HG03571 (cell line): ENCODE measurements at regions not wholly inside any gene's neighbourhood (a gene's known extent, or its start where the extent isn't known, plus 50 kb on each side); places are given as distances from the start of the nearest gene placed in this dataset.

Experiments
- ATAC-seq: cut with Tn5 transposase; IDR thresholded peaks from one replicate; pipeline ENCODE4 v1.9.1; 2021; ENCODE audit not compliant: unreplicated experiment

DNA sequence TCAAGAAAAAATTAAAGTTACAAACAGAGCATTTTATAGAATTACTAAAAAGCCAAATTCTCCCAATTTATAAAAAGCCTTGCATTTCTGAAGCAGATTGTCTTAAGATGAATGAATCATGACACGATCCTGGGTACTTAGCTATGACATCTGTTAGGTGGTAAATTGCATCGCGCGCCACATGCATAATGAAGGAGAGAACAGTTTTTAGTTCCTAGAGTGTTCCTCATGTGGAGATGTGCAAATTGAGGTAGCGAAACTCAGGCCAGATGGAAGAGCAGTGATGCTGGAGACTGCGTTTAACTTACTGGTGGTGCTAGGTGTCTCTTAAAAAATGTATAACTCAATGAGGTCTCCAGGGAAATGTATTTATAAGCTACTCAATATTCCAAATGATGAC is 516.1 kb downstream of the EFNA5 start:
- ATAC-seq, result no peak

- no peak for ATAC-seq
Observed at GRCh38 chr5:107153283-107153682, 517.5 kb downstream of the EFNA5 start.

- ATAC-seq, result peak; percentile 94
Observed at GRCh38 chr5:107149243-107150005, 521.3 kb downstream of the EFNA5 start.

- ATAC-seq, result no peak
Observed at GRCh38 chr5:107147589-107147988, 523.1 kb downstream of the EFNA5 start.

- no peak for ATAC-seq
Observed at GRCh38 chr5:107146901-107147300, 523.8 kb downstream of the EFNA5 start.

DNA sequence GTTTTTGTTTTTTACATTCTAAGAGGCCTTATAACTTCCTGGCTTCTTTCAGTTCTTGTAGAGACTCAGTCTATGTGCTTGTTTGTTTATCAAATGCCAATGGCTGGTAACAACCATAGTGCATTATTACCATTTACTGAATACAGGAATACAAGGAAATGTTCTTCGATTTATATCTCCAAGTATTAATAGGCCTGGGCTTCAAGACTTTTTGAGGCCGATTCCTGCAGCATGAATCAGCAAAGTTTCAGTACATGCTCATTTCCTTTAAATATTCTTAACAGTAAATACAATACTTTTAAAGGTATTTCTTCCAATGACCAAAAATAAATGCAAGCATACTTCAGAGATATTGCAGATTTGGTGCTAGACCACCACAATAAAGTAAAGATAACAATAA is 535.3 kb downstream of the EFNA5 start:
- no peak for ATAC-seq

GRCh38 chr5:107134931-107135330 is 535.8 kb downstream of the EFNA5 start:
- ATAC-seq, result no peak

DNA sequence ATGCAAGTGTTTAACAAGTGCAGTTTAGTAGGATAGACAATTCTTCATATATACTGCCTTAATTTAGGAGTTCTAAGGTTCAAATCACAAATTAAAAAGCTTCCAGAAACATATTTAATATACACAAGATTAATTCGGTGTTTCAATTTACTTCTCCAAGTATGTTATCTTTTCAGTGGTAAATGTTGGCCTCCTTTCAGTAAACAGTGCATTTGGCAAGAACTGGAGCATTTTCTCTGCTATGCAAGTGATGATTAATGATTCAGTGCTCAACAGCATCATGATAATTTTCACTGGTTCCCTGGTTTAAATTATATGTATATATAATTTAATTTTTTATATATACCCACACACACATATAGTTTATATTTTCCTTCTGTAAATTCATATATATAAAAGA is 541.7 kb downstream of the EFNA5 start:
- no peak for ATAC-seq

DNA sequence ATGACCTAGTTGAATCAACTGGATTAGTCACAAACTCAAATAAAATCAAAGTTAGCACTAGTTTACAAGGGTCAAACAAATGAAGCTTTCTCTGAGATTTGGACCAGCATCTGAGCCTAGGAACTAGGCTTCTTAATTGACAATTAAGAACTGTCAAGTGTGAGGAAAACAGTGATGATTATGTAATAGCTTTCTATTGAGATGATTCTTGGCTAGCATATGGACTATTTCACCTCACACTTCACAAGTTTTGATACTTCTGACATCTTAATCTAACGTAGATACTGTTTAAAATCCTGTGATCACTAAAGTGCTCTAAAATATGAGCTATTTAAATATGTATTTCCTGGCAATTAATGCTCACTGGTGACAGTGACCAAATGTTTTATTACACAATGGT is 542.9 kb downstream of the EFNA5 start:
- no peak for ATAC-seq

DNA sequence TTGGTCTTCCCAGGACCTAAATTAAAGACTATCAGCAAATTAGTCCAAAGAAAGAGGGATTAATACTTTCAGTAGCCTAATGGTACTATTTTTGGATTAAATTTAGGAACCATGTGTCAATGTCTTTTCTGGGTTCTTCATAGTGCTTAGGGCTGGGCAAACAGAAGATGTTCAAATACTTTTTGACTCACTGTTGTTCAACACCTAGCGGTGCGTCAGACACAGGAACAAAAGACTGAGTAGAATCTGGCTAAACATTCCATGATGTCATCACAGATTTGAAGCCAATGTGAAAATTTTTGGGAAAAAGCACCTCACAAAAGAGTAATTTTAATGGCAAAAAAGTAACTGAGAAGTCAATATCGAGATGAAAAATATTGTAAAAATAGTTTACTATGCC is 544.4 kb downstream of the EFNA5 start:
- ATAC-seq, result no peak

DNA sequence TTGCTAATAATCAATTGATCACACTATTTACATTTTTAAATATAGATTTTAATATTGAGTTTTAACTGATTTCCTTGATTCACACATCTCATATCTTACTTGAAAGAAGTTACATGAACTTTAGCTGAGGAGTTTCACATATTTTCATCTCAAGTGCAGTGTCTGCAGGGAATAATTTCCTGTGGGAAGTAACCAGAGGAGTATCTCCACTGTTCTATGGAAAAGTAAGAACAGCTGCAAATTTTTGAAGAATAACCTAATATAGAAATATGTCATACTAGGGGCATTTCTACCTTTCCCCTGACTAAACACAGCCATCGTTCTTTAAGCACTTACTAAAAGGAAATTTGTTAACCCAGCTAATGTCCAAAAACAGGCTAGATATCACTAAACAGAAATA is 546.4 kb downstream of the EFNA5 start:
- ATAC-seq, result no peak

- no peak for ATAC-seq
Observed at GRCh38 chr5:107123014-107123413, 547.7 kb downstream of the EFNA5 start.

- ATAC-seq, result no peak
Observed at GRCh38 chr5:107121793-107122519, 548.8 kb downstream of the EFNA5 start.

DNA sequence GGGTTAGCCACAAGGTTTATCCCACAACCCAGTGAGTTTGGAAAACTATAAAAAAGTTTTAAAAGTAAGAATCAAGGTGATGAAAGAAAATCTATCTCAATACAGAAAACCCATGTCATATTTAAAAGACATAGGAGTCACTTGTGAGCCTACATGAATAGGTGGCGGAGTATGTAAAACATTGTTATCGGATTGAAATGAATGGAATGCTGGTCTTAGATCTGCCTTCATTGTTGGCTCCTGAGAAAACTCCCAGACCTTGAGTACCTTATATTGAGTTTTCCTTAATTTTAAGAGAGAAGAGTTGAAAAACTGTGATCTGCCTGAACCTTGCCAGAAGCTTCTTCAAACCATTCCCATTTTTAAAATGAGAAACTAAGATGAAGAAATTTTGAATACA is 551.1 kb downstream of the EFNA5 start:
- no peak for ATAC-seq

- ATAC-seq, result no peak
Observed at GRCh38 chr5:107118184-107119019, 552.3 kb downstream of the EFNA5 start.

- ATAC-seq, result no peak
Observed at GRCh38 chr5:107112216-107112615, 558.5 kb downstream of the EFNA5 start.

GRCh38 chr5:107104040-107104995 is 566.4 kb downstream of the EFNA5 start:
- peak; percentile 97 for ATAC-seq

DNA sequence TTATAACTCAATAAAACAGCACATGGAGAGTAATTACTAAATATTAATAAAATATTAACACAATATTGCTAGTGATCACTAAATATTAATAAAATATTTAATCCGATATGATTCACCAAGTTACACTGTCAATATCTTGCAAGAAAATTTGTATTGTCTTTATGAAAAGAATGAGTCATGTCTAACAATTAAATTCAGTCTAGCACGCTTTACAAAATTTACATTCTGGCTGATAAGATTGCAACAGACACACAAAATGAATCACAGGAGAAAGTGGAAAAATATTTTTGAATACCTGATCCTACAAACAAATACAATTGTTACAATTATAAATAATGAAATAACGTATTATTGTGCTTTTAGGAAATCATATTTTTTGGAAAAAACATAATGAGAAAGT is 567.2 kb downstream of the EFNA5 start:
- ATAC-seq, result no peak

DNA sequence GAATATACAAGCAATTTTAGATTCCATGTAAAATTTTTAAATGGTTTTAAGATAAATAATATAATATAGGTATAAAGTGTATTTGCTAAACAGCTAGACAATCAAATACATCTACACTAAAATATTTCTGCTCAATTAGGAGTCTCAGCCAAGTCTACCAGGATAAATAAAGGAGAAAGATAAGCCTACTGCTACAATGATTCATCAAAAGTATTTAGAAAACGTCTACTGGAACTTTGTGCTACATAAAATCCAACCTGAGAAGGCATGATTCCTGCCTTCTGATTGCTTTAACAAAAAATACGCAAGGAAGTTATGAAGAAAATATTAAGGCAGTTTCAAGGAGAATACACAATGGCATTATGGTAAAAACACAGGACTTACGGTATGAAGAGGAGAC is 570.6 kb downstream of the EFNA5 start:
- ATAC-seq, result no peak

DNA sequence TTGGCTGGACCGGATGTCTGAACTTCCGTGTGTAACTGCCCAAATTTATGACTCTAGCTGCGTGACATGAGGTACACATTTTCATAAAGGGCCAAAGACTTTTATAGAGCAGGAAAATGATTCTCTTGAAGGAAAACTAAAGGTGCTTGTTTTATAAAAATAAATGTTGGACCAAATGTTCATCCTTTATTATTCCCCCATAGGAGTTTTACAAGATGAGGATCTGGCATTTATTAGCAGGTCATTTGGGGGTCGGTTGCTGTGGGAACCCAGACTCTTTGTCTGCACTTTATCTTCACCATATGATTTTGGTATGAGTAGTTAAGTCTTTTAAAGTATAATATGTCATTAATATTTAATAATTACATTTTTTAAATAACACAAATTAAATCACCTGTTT is 571.2 kb downstream of the EFNA5 start:
- no peak for ATAC-seq

DNA sequence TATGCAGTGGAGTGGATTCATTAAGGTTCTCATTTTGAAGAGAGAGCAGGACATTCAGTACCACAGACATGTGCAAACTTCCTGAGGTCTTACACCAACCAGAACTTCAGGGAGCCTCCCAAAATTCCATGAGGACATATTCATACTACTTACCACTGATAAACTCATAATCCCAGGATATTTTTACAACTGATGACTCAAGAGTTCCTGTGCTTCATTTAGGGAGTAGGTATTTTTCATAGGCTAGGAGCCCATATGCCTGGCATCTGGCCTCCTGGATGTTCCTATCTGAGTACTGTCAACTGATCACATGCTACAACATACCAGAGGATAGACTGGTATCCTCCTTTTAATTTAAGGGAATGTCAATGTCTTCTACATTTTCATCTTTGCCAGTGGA is 578.0 kb downstream of the EFNA5 start:
- no peak for ATAC-seq
